ENCODE measurements at regions not wholly inside any gene's neighbourhood (a gene's known extent, or its start where the extent isn't known, plus 50 kb on each side); places are given as distances from the start of the nearest gene placed in this dataset.
"Not testable (repeated sequence)": the region's sequence is repeated elsewhere in the genome, so short reads cannot be mapped to it uniquely, and the experiment has no call there.

GRCh38 chr7:25603427-25603740 is 375.1 kb upstream of the NPVF start:
- DNase-seq: not testable (repeated sequence)

- no peak for DNase-seq
These were observed 382.9 kb upstream of the NPVF start for GRCh38 chr7:25611196-25611595.

GRCh38 chr7:25613912-25614311 is 385.6 kb upstream of the NPVF start:
- no peak for DNase-seq

- DNase-seq: no peak
These were observed 386.1 kb upstream of the NPVF start for GRCh38 chr7:25614415-25614814.

GRCh38 chr7:25615003-25615402 is 386.7 kb upstream of the NPVF start:
- no peak for DNase-seq

- no peak for DNase-seq
These were observed 387.3 kb upstream of the NPVF start for GRCh38 chr7:25615593-25615992.

- no peak for DNase-seq
These were observed 388.9 kb upstream of the NPVF start for GRCh38 chr7:25617214-25617613.

GRCh38 chr7:25617673-25618072 is 389.4 kb upstream of the NPVF start:
- DNase-seq: no peak

GRCh38 chr7:25619381-25619780 is 391.1 kb upstream of the NPVF start:
- DNase-seq: no peak

- peak in 4 of 6 experiments; percentile 22 to 65 (median 48) for DNase-seq
These were observed 391.9 kb upstream of the NPVF start for GRCh38 chr7:25619963-25620799.

- DNase-seq: no peak
These were observed 393.7 kb upstream of the NPVF start for GRCh38 chr7:25621993-25622392.

GRCh38 chr7:25622695-25623094 is 394.4 kb upstream of the NPVF start:
- no peak for DNase-seq

GRCh38 chr7:25624051-25624450 is 395.8 kb upstream of the NPVF start:
- no peak for DNase-seq

GRCh38 chr7:25624833-25625232 is 396.5 kb upstream of the NPVF start:
- DNase-seq: no peak

GRCh38 chr7:25625306-25625992 is 397.2 kb upstream of the NPVF start:
- no peak for DNase-seq

- no peak for DNase-seq
These were observed 398.3 kb upstream of the NPVF start for GRCh38 chr7:25626451-25627131.

- no peak for DNase-seq
These were observed 400.2 kb upstream of the NPVF start for GRCh38 chr7:25628446-25628845.

GRCh38 chr7:25632616-25633015 is 404.3 kb upstream of the NPVF start:
- no peak for DNase-seq

GRCh38 chr7:25633426-25634036 is 405.2 kb upstream of the NPVF start:
- no peak for DNase-seq

- DNase-seq: no peak
These were observed 407.9 kb upstream of the NPVF start for GRCh38 chr7:25636168-25636567.

- DNase-seq: no peak
These were observed 408.6 kb upstream of the NPVF start for GRCh38 chr7:25636871-25637283.

- DNase-seq: no peak
These were observed 409.8 kb upstream of the NPVF start for GRCh38 chr7:25638068-25638467.

GRCh38 chr7:25638590-25639244 is 410.4 kb upstream of the NPVF start:
- DNase-seq: no peak

Data from stimulated activated naive CD4-positive, alpha-beta T cell (primary cell).